ENCODE measurements at regions not wholly inside any gene's neighbourhood (a gene's known extent, or its start where the extent isn't known, plus 50 kb on each side); places are given as distances from the start of the nearest gene placed in this dataset.

DNA sequence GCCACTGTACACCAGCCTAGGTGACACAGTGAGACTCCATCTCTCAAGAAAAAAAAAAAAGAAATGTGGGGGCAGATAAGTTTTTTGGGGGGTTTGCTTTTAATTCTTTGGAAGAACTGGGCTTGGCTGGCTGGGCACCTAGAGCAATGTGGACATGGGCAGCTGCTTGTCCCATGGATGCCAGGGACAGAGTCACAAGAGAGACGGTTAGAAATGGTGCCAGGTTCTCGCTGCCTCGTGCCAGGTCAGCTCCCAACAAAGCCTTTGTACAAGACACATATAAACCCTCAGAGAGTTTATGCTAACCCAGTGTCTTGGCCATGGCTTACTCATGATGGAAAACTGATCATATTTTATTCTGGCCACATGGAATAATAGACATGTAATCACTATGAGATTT, 76.2 kb upstream of the ESR1 start:
- no peak overlapping the region for H3K4me2 ChIP-seq (ENCODE audit: low read depth, low read length)
- TF ChIP-seq, protein P1, sequence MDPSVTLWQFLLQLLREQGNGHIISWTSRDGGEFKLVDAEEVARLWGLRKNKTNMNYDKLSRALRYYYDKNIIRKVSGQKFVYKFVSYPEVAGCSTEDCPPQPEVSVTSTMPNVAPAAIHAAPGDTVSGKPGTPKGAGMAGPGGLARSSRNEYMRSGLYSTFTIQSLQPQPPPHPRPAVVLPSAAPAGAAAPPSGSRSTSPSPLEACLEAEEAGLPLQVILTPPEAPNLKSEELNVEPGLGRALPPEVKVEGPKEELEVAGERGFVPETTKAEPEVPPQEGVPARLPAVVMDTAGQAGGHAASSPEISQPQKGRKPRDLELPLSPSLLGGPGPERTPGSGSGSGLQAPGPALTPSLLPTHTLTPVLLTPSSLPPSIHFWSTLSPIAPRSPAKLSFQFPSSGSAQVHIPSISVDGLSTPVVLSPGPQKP (IDR thresholded peaks at IDR 0.05; ENCODE audit: borderline replicate concordance, low read depth, low read length): no peak
- TF ChIP-seq RFX5 (IDR thresholded peaks at IDR 0.05; ENCODE audit: low read depth, low read length) (no peak), MAZ (IDR thresholded peaks at IDR 0.05; ENCODE audit: borderline replicate concordance, low read depth, low read length) (no peak), CEBPB (IDR thresholded peaks at IDR 0.05; ENCODE audit: low read depth, low read length) (no peak), CHD1 (IDR thresholded peaks at IDR 0.05; ENCODE audit: low read depth, low read length) (no peak), MXI1 (IDR thresholded peaks at IDR 0.05; ENCODE audit: borderline replicate concordance, low read depth, low read length) (no peak), FOS (IDR thresholded peaks at IDR 0.05; ENCODE audit: low read depth, low read length) (no peak), POLR2A (IDR thresholded peaks at IDR 0.05; ENCODE audit: low read depth, low read length) (no peak), BHLHE40 (IDR thresholded peaks at IDR 0.05; ENCODE audit: low read depth, low read length) (no peak), RCOR1 (IDR thresholded peaks at IDR 0.05; ENCODE audit: insufficient replicate concordance, low read length) (no peak), SMC3 (IDR thresholded peaks at IDR 0.05; ENCODE audit: low read depth, low read length) (no peak)
- TF ChIP-seq, protein P2, sequence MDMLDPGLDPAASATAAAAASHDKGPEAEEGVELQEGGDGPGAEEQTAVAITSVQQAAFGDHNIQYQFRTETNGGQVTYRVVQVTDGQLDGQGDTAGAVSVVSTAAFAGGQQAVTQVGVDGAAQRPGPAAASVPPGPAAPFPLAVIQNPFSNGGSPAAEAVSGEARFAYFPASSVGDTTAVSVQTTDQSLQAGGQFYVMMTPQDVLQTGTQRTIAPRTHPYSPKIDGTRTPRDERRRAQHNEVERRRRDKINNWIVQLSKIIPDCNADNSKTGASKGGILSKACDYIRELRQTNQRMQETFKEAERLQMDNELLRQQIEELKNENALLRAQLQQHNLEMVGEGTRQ (IDR thresholded peaks at IDR 0.05; ENCODE audit: low read depth, low read length): no peak
- H2AK5ac ChIP-seq (ENCODE audit: low read depth, low read length): no peak overlapping the region
- H2AK9ac ChIP-seq (replicated peaks; ENCODE audit: low read depth, low read length, poor library complexity): no peak overlapping the region
- H3K79me1 ChIP-seq (ENCODE audit: low read depth in 1 of 2, low read length in 2 of 2): no peaks in the 10 kb centered on the region
- ChIA-PET POLR2A (ENCODE audit: unreplicated experiment) (no interaction called here), CTCF (no interaction called here)
- no peak overlapping the region for H3K14ac ChIP-seq (replicated peaks; ENCODE audit: low read depth, low read length)
- ATAC-seq (ENCODE audit: low read depth) (no peak), DNase-seq (no peak)
- no peaks in the 10 kb centered on the region for H3K9me3 ChIP-seq (ENCODE audit: control insufficient read depth, insufficient read depth, low read length)
- H3K4me3 ChIP-seq (ENCODE audit: insufficient read depth, low read depth, low read length): no peak overlapping the region
- no TSS peak for BruUV-seq (replicated peaks)
- 60% methylated on average over 1 of the region's 3 CpGs; no CpG with 5 or more reads in 1 of the 2 experiments for WGBS, 2 experiments (ENCODE audit: extremely low coverage in 2 of 2, insufficient read length in 1 of 2)
- no peaks in the 10 kb centered on the region for H3K9me1 ChIP-seq (ENCODE audit: insufficient read depth, low read length)
- H3K27ac ChIP-seq (ENCODE audit: insufficient read depth, low read length): no peak overlapping the region
- in situ Hi-C loops (cut with MboI; ENCODE audit: low sequenced_read_pairs) (no loop called here), dilution Hi-C loops (cut with HindIII; ENCODE audit: low sequenced_read_pairs, unreplicated experiment) (no loop called here), intact Hi-C loops (cut with micrococcal nuclease) (no loop called here)
- no peak overlapping the region for H2BK15ac ChIP-seq (ENCODE audit: low read depth, low read length)
- H2AFZ ChIP-seq (replicated peaks; ENCODE audit: low read length, poor library complexity): no peak overlapping the region
- H3K4ac ChIP-seq (ENCODE audit: low read depth, low read length): no peak overlapping the region
- H3K27me3 ChIP-seq (ENCODE audit: control insufficient read depth, insufficient read depth, low read length): no peaks in the 10 kb centered on the region
- no peaks in the 10 kb centered on the region for H3K36me3 ChIP-seq (ENCODE audit: control insufficient read depth, insufficient read depth, low read length)
- no peak overlapping the region for H2BK20ac ChIP-seq (ENCODE audit: low read depth, low read length)
- H3K18ac ChIP-seq (ENCODE audit: low read depth, low read length): no peak overlapping the region
- H3K23ac ChIP-seq (ENCODE audit: low read depth, low read length): no peak overlapping the region
- H3K4me1 ChIP-seq (ENCODE audit: control insufficient read depth, insufficient read depth, low read length): no peaks in the 10 kb centered on the region
- H3K56ac ChIP-seq (ENCODE audit: extremely low read depth, insufficient read depth, low read length): no peak overlapping the region
- H4K8ac ChIP-seq (ENCODE audit: low read depth in 2 of 2, low read length in 2 of 2): no peak overlapping the region
- H4K20me1 ChIP-seq (ENCODE audit: insufficient read depth, low read length): no peaks in the 10 kb centered on the region
- no peak overlapping the region for H2BK5ac ChIP-seq (ENCODE audit: low read depth, low read length, poor library complexity, severe bottlenecking)
- no peak overlapping the region for H2BK120ac ChIP-seq (ENCODE audit: low read depth, low read length)
- H3K9ac ChIP-seq (ENCODE audit: low read depth, low read length): no peak overlapping the region
- no peak overlapping the region for H4K5ac ChIP-seq (ENCODE audit: low read depth, low read length)
- no peak overlapping the region for H4K91ac ChIP-seq (ENCODE audit: insufficient read depth, low read depth, low read length)
